ENCODE measurements at regions not wholly inside any gene's neighbourhood (a gene's known extent, or its start where the extent isn't known, plus 50 kb on each side); places are given as distances from the start of the nearest gene placed in this dataset.

DNA sequence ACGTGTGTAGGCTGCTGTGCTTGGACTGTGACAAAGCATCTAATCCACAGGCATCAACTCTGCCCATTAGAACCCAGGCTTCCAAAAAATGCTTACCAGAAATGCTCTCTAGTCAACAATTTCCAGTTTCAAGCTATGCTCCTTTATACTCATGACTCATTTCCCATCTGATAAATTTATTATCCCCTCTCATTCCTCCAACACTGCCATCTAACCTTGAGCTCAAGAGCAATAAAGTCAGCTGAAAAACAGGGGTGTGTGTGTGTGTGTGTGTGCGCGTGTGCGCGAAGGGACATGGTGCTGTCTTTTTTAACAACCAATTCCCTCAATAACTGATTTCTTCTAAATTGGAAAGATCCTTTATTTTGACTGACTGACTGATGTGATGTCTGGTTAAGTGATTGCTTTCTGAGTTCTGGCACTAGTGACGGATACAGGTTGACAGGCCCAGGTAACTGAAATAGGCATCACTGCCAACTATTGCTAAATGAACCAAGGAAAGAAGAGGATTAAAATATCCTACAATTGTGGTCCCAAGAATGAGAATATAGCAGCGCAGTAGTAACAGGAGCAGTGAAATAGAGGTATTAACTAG is 405.5 kb downstream of the ZNF385D start:
- DNase-seq (ENCODE audit: low read depth, low spot score) (no peak), ATAC-seq (no peak)
- intact Hi-C loops (cut with micrococcal nuclease; ENCODE audit: unreplicated experiment) (no loop called here), in situ Hi-C loops (cut with HindIII; ENCODE audit: low pct_unique_long_range_greater_than_20kb, low sequenced_read_pairs) (no loop called here)
- ChIA-PET POLR2A (no interaction called here), CTCF (no interaction called here)
- TF ChIP-seq, protein P1, sequence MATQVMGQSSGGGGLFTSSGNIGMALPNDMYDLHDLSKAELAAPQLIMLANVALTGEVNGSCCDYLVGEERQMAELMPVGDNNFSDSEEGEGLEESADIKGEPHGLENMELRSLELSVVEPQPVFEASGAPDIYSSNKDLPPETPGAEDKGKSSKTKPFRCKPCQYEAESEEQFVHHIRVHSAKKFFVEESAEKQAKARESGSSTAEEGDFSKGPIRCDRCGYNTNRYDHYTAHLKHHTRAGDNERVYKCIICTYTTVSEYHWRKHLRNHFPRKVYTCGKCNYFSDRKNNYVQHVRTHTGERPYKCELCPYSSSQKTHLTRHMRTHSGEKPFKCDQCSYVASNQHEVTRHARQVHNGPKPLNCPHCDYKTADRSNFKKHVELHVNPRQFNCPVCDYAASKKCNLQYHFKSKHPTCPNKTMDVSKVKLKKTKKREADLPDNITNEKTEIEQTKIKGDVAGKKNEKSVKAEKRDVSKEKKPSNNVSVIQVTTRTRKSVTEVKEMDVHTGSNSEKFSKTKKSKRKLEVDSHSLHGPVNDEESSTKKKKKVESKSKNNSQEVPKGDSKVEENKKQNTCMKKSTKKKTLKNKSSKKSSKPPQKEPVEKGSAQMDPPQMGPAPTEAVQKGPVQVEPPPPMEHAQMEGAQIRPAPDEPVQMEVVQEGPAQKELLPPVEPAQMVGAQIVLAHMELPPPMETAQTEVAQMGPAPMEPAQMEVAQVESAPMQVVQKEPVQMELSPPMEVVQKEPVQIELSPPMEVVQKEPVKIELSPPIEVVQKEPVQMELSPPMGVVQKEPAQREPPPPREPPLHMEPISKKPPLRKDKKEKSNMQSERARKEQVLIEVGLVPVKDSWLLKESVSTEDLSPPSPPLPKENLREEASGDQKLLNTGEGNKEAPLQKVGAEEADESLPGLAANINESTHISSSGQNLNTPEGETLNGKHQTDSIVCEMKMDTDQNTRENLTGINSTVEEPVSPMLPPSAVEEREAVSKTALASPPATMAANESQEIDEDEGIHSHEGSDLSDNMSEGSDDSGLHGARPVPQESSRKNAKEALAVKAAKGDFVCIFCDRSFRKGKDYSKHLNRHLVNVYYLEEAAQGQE (IDR thresholded peaks at IDR 0.05; ENCODE audit: insufficient read depth in 1 of 2, low read depth in 2 of 2, low read length in 1 of 2), result no peak
- TF ChIP-seq POLR2AphosphoS5 (IDR thresholded peaks at IDR 0.05; ENCODE audit: low read depth, low read length) (no peak), TCF7L2 (IDR thresholded peaks at IDR 0.05; ENCODE audit: low read depth, low read length) (no peak), SIN3A (IDR thresholded peaks at IDR 0.05; ENCODE audit: borderline replicate concordance, insufficient read depth, low read depth, low read length) (no peak)
- TF ChIP-seq, protein P2, sequence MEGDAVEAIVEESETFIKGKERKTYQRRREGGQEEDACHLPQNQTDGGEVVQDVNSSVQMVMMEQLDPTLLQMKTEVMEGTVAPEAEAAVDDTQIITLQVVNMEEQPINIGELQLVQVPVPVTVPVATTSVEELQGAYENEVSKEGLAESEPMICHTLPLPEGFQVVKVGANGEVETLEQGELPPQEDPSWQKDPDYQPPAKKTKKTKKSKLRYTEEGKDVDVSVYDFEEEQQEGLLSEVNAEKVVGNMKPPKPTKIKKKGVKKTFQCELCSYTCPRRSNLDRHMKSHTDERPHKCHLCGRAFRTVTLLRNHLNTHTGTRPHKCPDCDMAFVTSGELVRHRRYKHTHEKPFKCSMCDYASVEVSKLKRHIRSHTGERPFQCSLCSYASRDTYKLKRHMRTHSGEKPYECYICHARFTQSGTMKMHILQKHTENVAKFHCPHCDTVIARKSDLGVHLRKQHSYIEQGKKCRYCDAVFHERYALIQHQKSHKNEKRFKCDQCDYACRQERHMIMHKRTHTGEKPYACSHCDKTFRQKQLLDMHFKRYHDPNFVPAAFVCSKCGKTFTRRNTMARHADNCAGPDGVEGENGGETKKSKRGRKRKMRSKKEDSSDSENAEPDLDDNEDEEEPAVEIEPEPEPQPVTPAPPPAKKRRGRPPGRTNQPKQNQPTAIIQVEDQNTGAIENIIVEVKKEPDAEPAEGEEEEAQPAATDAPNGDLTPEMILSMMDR (IDR thresholded peaks at IDR 0.05), result no peak
- BruUV-seq (replicated peaks), result no TSS peak
- Histone ChIP-seq H3K9me3 (ENCODE audit: control insufficient read depth, insufficient read depth, low read depth, low read length) (no peaks in the 10 kb centered on the region), H3K27ac (ENCODE audit: low read length) (no peak overlapping the region), H3K27me3 (ENCODE audit: control insufficient read depth, insufficient read depth, low read length) (no peaks in the 10 kb centered on the region), H3K4me3 (ENCODE audit: low read depth in 2 of 2, low read length in 2 of 2) (no peak overlapping the region), H3K36me3 (ENCODE audit: control insufficient read depth, insufficient read depth, low read length) (no peaks in the 10 kb centered on the region), H3K4me1 (ENCODE audit: control insufficient read depth, insufficient read depth, low read length) (no peaks in the 10 kb centered on the region)

DNA sequence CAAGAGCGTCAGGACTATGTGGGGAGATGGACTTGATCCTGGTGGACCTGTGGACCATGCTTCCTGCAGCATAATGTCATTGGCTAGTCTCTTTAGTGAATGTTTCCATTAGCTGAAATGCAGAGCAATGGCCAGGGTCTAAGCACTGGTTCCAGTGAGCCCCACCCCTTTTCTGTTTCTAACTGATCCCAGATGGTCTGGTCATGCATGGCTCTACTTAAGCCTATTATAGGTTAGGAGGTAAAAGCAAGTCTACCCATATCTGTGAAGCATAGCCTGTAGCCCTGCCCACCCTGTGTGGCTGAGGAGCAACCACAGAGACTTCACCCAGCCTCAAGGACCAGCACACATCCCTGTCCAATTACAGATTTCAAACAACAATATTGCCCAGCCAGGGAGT is 419.2 kb downstream of the ZNF385D start:
- ChIA-PET CTCF (no interaction called here), POLR2A (no interaction called here)
- Histone ChIP-seq H3K4me1 (ENCODE audit: control insufficient read depth, insufficient read depth, low read length) (no peaks in the 10 kb centered on the region), H3K36me3 (ENCODE audit: control insufficient read depth, insufficient read depth, low read length) (no peaks in the 10 kb centered on the region), H3K27me3 (ENCODE audit: control insufficient read depth, insufficient read depth, low read length) (no peaks in the 10 kb centered on the region), H3K4me3 (ENCODE audit: low read depth in 2 of 2, low read length in 2 of 2) (no peak overlapping the region), H3K9me3 (ENCODE audit: control insufficient read depth, insufficient read depth, low read depth, low read length) (no peaks in the 10 kb centered on the region), H3K27ac (ENCODE audit: low read length) (no peak overlapping the region)
- ATAC-seq, result no peak
- in situ Hi-C loops (cut with HindIII; ENCODE audit: low pct_unique_long_range_greater_than_20kb, low sequenced_read_pairs), result no loop called here
- DNase-seq (ENCODE audit: low read depth, low spot score), result no peak
- no TSS peak for BruUV-seq (replicated peaks)
- intact Hi-C loops (cut with micrococcal nuclease; ENCODE audit: unreplicated experiment), result no loop called here
- TF ChIP-seq, protein P2 (IDR thresholded peaks at IDR 0.05), result no peak
- TF ChIP-seq TCF7L2 (IDR thresholded peaks at IDR 0.05; ENCODE audit: low read depth, low read length) (no peak), SIN3A (IDR thresholded peaks at IDR 0.05; ENCODE audit: borderline replicate concordance, insufficient read depth, low read depth, low read length) (no peak), POLR2AphosphoS5 (IDR thresholded peaks at IDR 0.05; ENCODE audit: low read depth, low read length) (no peak)
- TF ChIP-seq, protein P1 (IDR thresholded peaks at IDR 0.05; ENCODE audit: insufficient read depth in 1 of 2, low read depth in 2 of 2, low read length in 1 of 2), result no peak

Data from Panc1 (cell line).